Osteoblast (primary cell): ENCODE measurements at regions not wholly inside any gene's neighbourhood (a gene's known extent, or its start where the extent isn't known, plus 50 kb on each side); places are given as distances from the start of the nearest gene placed in this dataset.

ENCODE experiments used
- DNase-seq: peaks from one replicate; pipeline ENCODE4 v3.0.0; 2011; ENCODE audit warnings: low spot score, mixed read lengths; ENCODE audit not compliant: insufficient read length; ENCODE audit errors: missing footprints
- H2AFZ ChIP-seq: 2 replicates; pipeline ENCODE4 v1.6.0; 2011; ENCODE audit warnings: mild to moderate bottlenecking, low read length
- H3K27ac ChIP-seq: 2 replicates; pipeline ENCODE4 v1.5.1; 2011; ENCODE audit warnings: mild to moderate bottlenecking, low read depth, low read length, moderate library complexity
- H3K27me3 ChIP-seq: 2 replicates; pipeline ENCODE4 v1.6.0; 2012; ENCODE audit warnings: mild to moderate bottlenecking, control low read depth, inconsistent platforms, low read length, moderate library complexity; ENCODE audit not compliant: insufficient read depth
- H3K36me3 ChIP-seq: 2 replicates; pipeline ENCODE4 v1.5.1; 2011; ENCODE audit warnings: mild to moderate bottlenecking, low read length, control low read depth, moderate library complexity; ENCODE audit not compliant: insufficient read depth
- H3K4me1 ChIP-seq: 2 replicates; pipeline ENCODE4 v1.5.1; 2011; ENCODE audit warnings: mild to moderate bottlenecking, low read length, control low read depth, moderate library complexity; ENCODE audit not compliant: insufficient read depth
- H3K4me2 ChIP-seq: 2 replicates; pipeline ENCODE4 v1.6.0; 2011; ENCODE audit warnings: mild to moderate bottlenecking, low read length; ENCODE audit not compliant: insufficient read depth
- H3K4me3 ChIP-seq: fragments of 200-600 bp; sonication (generic); 3 replicates; pipeline ENCODE4 v1.5.1; 2012; ENCODE audit warnings: mild to moderate bottlenecking, low read length, inconsistent platforms; ENCODE audit not compliant: insufficient read depth
- H3K79me2 ChIP-seq: 2 replicates; pipeline ENCODE4 v1.6.0; 2012; ENCODE audit warnings: mild to moderate bottlenecking, low read length, control low read depth, inconsistent platforms; ENCODE audit not compliant: insufficient read depth
- H3K9me3 ChIP-seq: 2 replicates; pipeline ENCODE4 v1.5.1; 2011; ENCODE audit warnings: low read depth, low read length, control low read depth
- H4K20me1 ChIP-seq: 2 replicates; pipeline ENCODE4 v1.6.0; 2012; ENCODE audit warnings: mild to moderate bottlenecking, low read length, control low read depth; ENCODE audit not compliant: insufficient read depth
- CTCF ChIP-seq: IDR thresholded peaks from 2 replicates; pipeline ENCODE4 v1.5.1; 2011; ENCODE audit warnings: mild to moderate bottlenecking, low read depth, low read length, moderate library complexity; ENCODE audit errors: extremely low read depth

- Histone ChIP-seq H3K27me3 (no peaks in the 10 kb centered on the region), H3K27ac (no peak overlapping the region), H3K79me2 (peaks cover 57% of the 10 kb centered on the region)
These were observed 80.0 kb downstream of the CLDN34 start for GRCh38 chrX:10047133-10047532.

GRCh38 chrX:10047631-10048030, 80.5 kb downstream of the CLDN34 start:
- H3K4me2 ChIP-seq, result no peak overlapping the region

More at GRCh38 chrX:10047133-10047532, 80.0 kb downstream of the CLDN34 start:
- Histone ChIP-seq H2AFZ (no peak overlapping the region), H3K4me2 (no peak overlapping the region), H3K36me3 (no peaks in the 10 kb centered on the region), H4K20me1 (peaks cover 10% of the 10 kb centered on the region), H3K4me3 (no peak overlapping the region), H3K4me1 (no peaks in the 10 kb centered on the region), H3K9me3 (no peaks in the 10 kb centered on the region)
- DNase-seq, result no peak
- TF ChIP-seq CTCF, result no peak

GRCh38 chrX:10048076-10048475, 80.9 kb downstream of the CLDN34 start:
- Histone ChIP-seq H3K27me3 (no peaks in the 10 kb centered on the region), H3K27ac (no peak overlapping the region), H3K4me1 (no peaks in the 10 kb centered on the region), H3K4me2 (no peak overlapping the region), H3K79me2 (peaks cover 54% of the 10 kb centered on the region), H3K36me3 (no peaks in the 10 kb centered on the region), H3K9me3 (no peaks in the 10 kb centered on the region), H3K4me3 (no peak overlapping the region), H4K20me1 (peaks cover 8% of the 10 kb centered on the region), H2AFZ (no peak overlapping the region)
- DNase-seq, result no peak
- TF ChIP-seq CTCF, result no peak

More at GRCh38 chrX:10047631-10048030, 80.5 kb downstream of the CLDN34 start:
- no peak for TF ChIP-seq CTCF
- no peaks in the 10 kb centered on the region for H3K36me3 ChIP-seq
- no peaks in the 10 kb centered on the region for H3K9me3 ChIP-seq
- peaks cover 8% of the 10 kb centered on the region for H4K20me1 ChIP-seq
- no peak overlapping the region for H3K27ac ChIP-seq
- no peaks in the 10 kb centered on the region for H3K4me1 ChIP-seq
- H3K79me2 ChIP-seq, result peaks cover 57% of the 10 kb centered on the region
- H2AFZ ChIP-seq, result no peak overlapping the region
- no peak overlapping the region for H3K4me3 ChIP-seq
- no peak for DNase-seq
- no peaks in the 10 kb centered on the region for H3K27me3 ChIP-seq

GRCh38 chrX:10048707-10049106, 81.5 kb downstream of the CLDN34 start:
- Histone ChIP-seq H3K27ac (no peak overlapping the region), H3K79me2 (peaks cover 51% of the 10 kb centered on the region), H3K4me1 (no peaks in the 10 kb centered on the region), H3K27me3 (no peaks in the 10 kb centered on the region), H3K4me3 (no peak overlapping the region), H3K9me3 (no peaks in the 10 kb centered on the region), H3K4me2 (no peak overlapping the region), H3K36me3 (no peaks in the 10 kb centered on the region), H4K20me1 (peaks cover 8% of the 10 kb centered on the region), H2AFZ (no peak overlapping the region)
- TF ChIP-seq CTCF, result no peak
- no peak for DNase-seq
